Kidney (tissue), 13 donors: ENCODE measurements at regions not wholly inside any gene's neighbourhood (a gene's known extent, or its start where the extent isn't known, plus 50 kb on each side); places are given as distances from the start of the nearest gene placed in this dataset.
A peak's percentile ranks its signal among the peaks of the same experiment; 100 is the strongest.

Source experiments
- DNase-seq, 5 donors: peaks; one replicate each; pipeline ENCODE4 v3.0.0-alpha.2; 2013 to 2020
- FAIRE-seq: peaks from 2 replicates; lab custom pipeline; 2012; peaks lifted over from hg19 to GRCh38; lab: Jason Lieb, UNC
- H3K27ac ChIP-seq, 2 donors: one replicate each; pipeline ENCODE4 v1.7.0; 2013; ENCODE audit warnings: low read depth in 2 of 2, low read length in 2 of 2, inconsistent platforms in 1 of 2
- H3K27me3 ChIP-seq: one replicate; pipeline ENCODE4 v1.7.1; 2013; ENCODE audit warnings: low read length, inconsistent platforms; ENCODE audit not compliant: control insufficient read depth, insufficient read depth
- H3K36me3 ChIP-seq, 3 donors: one replicate each; pipeline versions ENCODE4 v1.7.0 to v1.7.1; 2013; ENCODE audit warnings: low read length in 3 of 3, control low read depth in 1 of 3, inconsistent platforms in 1 of 3; ENCODE audit not compliant: insufficient read depth in 3 of 3, control insufficient read depth in 2 of 3
- H3K4me1 ChIP-seq, 3 donors: one replicate each; pipeline versions ENCODE4 v1.7.0 to v1.7.1; 2013; ENCODE audit warnings: low read length in 3 of 3, inconsistent platforms in 1 of 3, low read depth in 1 of 3; ENCODE audit not compliant: control insufficient read depth in 2 of 3, insufficient read depth in 2 of 3
- H3K4me3 ChIP-seq, 3 donors: one replicate each; pipeline versions ENCODE4 v1.7.0 to v1.8.1; 2013; ENCODE audit warnings: low read length in 3 of 3, control low read depth in 1 of 3, inconsistent platforms in 1 of 3
- H3K9ac ChIP-seq, 3 donors: one replicate each; pipeline versions ENCODE4 v1.7.0 to v1.7.1; 2013; ENCODE audit warnings: low read length in 3 of 3, control low read depth in 1 of 3, inconsistent platforms in 1 of 3
- H3K9me3 ChIP-seq, 3 donors: one replicate each; pipeline versions ENCODE4 v1.7.0 to v1.7.1; 2013; ENCODE audit warnings: low read length in 3 of 3, control low read depth in 1 of 3, inconsistent platforms in 1 of 3; ENCODE audit not compliant: control insufficient read depth in 2 of 3, insufficient read depth in 1 of 3
- CTCF ChIP-seq: IDR thresholded peaks from 3 replicates; pipeline ENCODE4 v1.5.1; 2012; ENCODE audit warnings: mild to moderate bottlenecking, moderate library complexity, borderline replicate concordance; ENCODE audit not compliant: insufficient read depth; ENCODE audit errors: extremely low read depth
- intact Hi-C: fragments of 100-400 bp; cut with DNase I; formaldehyde crosslinking; loops from one replicate; pipeline ENCODE4 v1.11.1; 2022
- donor health status: control.
- donor health status: control.
- donor health status: control.
- donor health status: control.
- donor health status: control.
- donor health status: DM: yes; HTN: yes; CAD: no.
- donor health status: Normal renal cell carcinoma (clear cell type).

DNA sequence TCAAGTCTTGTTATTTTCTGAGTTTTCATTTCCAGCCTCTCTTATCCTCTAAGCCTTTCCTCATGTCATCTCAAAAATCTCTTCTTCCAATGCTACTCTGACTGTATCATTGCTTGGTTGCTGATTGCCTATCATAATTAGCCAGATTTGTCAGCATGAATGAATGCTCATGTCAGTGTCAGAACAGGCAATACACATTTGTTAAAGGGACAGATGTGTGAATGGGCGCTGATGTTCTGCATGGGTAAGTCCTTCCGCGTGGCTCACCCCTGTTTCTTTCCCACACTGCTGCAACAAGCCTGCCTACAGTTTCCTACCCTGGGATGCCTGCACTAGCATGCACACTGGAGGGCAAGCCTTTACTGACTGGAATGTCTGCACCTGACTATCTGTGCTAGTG is 100.6 kb downstream of the RHOU start:
- Histone ChIP-seq H3K9me3 (no peaks in the 10 kb centered on the region), H3K27me3 (no peaks in the 10 kb centered on the region), H3K27ac (no peak overlapping the region), H3K4me3 (no peak overlapping the region), H3K9ac (no peak overlapping the region), H3K36me3 (no peaks in the 10 kb centered on the region), H3K4me1 (peaks cover 6 to 32% (median 28%) of the 10 kb centered on the region in 3 donors)
- DNase-seq (no peak), FAIRE-seq (no peak)
- no peak for TF ChIP-seq CTCF
- intact Hi-C loops, result no loop called here

DNA sequence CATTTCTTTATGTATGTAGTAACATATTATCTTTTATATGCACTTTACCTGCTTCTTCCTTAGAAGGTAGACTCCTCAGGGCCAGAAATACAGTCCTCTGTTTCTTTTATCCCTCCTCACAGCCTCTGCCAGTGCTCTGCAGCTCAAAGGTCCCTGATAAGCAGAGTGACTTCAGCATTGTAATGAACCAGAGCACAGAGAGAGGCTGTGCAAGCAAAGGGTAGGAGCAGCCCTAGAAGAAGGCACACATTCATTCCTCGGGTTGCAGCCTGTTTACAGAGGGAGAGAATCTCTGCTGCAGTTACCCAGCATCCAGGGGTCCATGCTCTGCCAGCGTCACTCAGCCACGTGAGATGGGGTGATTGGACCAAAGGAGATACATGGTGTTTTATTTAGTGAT is 101.1 kb downstream of the RHOU start:
- FAIRE-seq, result no peak
- H3K4me3 ChIP-seq, result no peak overlapping the region
- intact Hi-C loops, result no loop called here
- peak overlapping the region in 1 of 3 donors; percentile 12 for H3K9ac ChIP-seq
- H3K27me3 ChIP-seq, result no peaks in the 10 kb centered on the region
- no peaks in the 10 kb centered on the region for H3K36me3 ChIP-seq
- no peak for TF ChIP-seq CTCF
- DNase-seq, result no peak
- no peaks in the 10 kb centered on the region for H3K9me3 ChIP-seq
- H3K4me1 ChIP-seq, result peaks cover 6 to 32% (median 28%) of the 10 kb centered on the region in 3 donors
- H3K27ac ChIP-seq, result no peak overlapping the region

DNA sequence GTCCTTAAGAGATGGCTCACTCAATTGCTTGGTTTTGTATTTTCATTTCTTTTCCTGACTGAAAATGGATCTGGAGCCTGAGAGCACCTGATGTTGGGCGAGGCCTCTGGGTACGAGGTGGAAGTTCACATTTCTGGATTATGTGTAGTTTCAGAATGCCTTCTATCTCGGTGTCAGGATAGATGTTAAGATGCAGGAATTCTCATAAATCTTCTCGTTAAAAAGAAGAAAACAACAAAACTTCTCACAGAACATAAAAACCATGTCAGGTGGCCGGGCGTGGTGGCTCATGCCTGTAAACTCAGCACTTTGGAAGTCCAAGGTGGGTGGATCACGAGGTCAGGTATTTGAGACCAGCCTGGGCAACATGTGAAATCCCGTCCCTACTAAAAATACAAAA is 101.8 kb downstream of the RHOU start:
- no peak for TF ChIP-seq CTCF
- no peaks in the 10 kb centered on the region for H3K27me3 ChIP-seq
- no peaks in the 10 kb centered on the region for H3K36me3 ChIP-seq
- no peak for DNase-seq
- H3K4me3 ChIP-seq, result no peak overlapping the region
- FAIRE-seq, result no peak
- H3K27ac ChIP-seq, result peak overlapping the region in 1 of 2 donors; percentile 97
- intact Hi-C loops, result no loop called here
- H3K9ac ChIP-seq, result peak overlapping the region in 1 of 3 donors; percentile 9
- no peaks in the 10 kb centered on the region for H3K9me3 ChIP-seq
- peaks cover 6 to 32% (median 28%) of the 10 kb centered on the region in 3 donors for H3K4me1 ChIP-seq
